HG03139 (cell line): ENCODE measurements at regions not wholly inside any gene's neighbourhood (a gene's known extent, or its start where the extent isn't known, plus 50 kb on each side); places are given as distances from the start of the nearest gene placed in this dataset.

Experiments
- ATAC-seq: cut with Tn5 transposase; IDR thresholded peaks from one replicate; pipeline ENCODE4 v1.9.1; 2021; ENCODE audit not compliant: unreplicated experiment

DNA sequence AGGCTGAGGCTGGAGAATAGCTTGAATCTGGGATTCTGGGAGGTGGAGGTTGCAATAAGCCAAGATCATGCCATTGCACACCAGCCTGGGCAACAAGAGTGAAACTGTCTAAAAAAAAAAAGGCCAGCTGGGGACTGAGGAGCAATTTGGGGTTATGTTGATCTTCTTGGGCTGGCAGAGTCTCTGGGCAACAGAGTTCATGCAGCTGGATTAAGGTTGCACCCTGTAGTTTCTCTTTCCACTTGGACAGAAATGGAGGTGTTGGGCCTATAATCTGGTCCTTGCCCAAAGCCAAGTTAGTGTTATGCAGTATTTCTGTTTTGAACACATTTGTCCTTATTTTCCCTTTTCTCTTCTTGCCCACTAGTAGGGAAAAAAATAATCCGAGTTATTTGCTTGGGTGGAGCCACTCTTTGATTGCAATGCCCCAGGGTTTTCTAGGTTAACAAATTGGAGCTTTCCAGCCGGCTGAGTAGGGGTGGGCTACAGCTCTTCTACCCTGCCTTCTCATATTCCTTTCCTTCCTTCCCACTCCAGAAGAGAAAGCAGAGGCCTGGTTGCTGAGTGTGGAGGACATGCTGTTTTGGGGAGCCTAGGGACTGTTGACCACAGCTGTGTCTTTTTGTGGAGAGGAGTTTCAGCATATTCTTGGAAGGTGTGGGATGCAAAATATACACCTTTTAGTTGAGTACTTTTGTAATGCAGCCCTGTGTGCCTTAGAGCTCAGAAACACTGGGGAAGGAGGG is 213.9 kb downstream of the SOX4 start:
- ATAC-seq, result no peak

DNA sequence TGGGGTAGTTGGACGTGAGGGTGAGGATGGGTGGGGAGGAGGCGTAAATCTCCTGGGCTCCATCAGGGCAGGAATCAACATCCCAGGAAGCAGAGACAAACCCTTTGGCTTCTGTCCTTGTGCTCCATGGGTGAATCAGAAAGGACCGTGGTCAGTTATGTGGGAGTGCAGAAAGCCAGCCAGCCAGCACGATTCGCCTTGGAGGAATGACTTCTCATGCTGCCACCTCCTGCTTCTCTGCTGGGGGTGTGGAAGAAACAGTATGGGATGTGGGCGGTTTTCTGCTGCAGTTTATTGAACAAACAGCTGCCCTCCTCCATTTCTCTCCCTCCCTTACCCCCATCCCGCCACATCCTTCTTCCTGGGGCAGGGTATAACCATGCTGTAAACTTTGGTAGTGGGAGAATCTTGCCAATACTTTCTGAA is 214.5 kb downstream of the SOX4 start:
- no peak for ATAC-seq

DNA sequence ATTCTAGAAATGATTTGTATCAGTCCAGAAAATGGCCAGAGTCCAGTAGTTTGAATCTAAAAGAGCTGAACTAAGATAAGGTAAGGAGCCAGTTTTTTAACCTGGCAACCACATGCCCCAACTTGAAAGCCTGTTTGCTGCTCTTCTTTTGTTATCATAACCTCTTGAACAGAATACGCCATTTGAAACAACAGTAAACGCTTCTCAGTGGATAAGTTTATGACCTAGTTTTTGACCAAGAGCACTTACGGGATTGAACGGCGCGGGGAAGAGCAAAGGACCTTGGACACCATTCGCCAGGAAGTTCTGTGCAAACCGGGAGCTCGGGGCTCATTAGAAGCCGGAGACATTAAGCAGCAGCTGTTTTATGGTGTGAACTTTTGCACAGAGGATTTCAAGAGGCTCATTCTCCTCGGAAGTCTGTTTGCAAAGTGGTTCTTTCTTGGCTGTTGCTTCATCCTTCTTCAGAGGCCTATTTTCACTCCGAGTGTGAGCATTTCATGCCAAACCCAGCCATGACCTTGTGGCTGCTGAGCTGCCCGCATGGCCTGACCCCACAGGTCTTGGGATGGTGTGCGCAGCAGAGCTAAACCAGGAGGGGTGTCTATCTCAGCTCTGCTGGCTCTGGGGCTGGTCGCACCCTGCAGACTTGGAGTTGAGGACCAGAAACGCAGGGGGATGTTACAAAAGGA is 215.1 kb downstream of the SOX4 start:
- ATAC-seq, result no peak

DNA sequence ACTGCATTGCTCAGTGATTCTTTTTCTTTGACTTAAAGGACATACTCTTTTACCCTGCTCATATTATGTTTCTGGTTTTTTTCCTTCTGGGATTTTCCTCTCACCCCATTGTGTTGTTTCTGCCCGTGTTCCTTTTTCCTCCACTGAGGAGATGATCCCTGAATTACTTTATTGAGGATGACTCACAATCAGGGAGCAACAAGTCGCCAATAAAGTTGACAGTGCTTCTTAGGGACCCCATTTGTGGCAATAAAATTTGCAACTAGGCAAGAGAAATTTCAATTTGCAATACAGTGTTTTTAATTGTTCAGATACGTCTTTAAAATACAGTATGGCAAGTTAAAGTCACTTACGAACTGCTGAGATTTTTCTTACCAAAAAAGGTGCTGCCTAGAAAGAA is 217.9 kb downstream of the SOX4 start:
- no peak for ATAC-seq

DNA sequence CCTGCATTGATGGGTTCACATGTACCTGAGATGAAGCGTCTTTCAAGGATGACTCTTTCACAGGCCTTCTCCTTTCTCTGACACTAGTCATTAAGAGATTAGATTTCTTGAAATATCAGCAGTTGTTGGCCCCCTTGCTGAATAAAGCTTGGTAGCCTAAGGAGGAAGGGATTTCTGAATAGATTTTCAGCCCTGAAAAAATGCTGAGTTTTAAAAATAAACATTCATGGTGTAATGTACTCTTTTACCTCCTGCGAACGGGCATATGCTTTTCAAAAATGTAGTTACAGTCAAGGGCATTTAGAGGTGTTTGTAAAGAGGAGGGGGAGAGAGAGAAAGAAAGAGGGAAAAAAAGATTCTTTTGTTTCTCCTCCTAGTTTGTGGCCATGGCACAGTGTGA is 222.7 kb downstream of the SOX4 start:
- ATAC-seq, result no peak

DNA sequence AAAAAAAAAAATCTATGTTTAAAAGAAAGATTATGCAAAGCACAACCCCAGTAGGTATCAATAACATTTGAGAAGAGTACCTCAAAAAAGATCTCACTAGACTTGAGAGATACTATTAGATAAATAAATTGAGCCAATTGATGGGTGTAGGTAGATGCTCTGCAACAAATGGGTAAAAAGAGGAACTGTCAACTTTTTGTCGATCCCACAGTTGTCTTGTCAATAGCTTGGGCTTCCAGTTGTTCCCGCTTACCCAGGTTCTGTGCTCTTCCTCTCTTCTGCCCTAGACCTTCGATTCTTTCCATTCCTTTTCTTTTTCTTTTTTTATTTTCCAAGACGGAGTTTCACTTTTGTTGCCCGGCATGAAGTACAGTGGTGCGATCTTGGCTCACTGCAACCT is 226.9 kb downstream of the SOX4 start:
- ATAC-seq, result no peak

DNA sequence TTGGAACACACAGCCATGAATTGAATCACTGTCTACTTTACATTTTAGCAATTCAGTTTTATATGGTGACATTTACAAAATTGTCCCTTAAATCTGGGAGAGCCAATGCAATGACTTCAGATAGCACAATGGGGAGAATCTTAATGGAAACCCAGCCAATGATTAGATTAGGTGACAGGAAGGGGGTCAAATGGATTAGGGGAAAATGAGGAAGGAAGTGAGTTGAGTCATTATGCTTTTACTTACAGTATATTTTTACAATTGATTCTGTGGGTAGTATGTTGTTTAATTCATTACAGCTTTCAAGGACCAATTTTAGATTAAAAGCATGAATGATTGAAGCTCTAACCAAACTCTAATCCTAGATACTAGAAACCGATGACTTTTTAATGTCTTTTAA is 229.8 kb downstream of the SOX4 start:
- ATAC-seq, result no peak

DNA sequence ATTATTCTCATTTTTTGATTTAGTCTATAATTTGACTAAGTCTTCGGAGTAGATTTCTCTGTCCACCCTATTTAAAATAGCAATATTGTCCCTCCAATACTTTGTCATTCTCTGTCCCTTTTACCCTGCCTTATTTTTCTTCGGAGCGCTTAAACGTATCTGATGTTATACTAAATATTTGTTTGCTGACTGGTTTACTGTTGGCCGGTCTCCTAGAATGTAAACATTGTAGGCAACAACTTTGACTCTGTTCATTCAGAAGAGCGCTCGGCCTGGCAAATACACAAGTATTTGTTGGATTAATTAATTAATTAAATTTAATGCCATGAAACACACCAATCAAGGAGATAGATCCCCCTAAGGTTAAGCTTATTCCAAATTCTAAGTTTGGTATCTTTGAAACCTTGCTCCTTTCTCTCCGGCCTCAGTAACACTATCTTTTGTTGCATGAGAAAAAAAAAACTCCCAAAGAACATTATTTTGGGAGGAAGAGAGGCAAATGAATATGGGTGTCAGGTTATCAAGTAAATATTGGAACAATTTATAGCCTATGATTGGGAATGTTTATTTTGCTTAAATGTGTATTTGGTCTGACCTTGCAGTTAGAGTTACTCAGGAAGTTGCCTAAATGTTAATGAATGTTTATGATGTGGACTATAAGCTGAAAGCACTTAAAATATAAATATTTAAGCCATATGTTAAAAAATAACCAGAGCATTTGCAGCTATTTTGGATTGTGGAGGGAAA is 231.1 kb downstream of the SOX4 start:
- ATAC-seq, result no peak

DNA sequence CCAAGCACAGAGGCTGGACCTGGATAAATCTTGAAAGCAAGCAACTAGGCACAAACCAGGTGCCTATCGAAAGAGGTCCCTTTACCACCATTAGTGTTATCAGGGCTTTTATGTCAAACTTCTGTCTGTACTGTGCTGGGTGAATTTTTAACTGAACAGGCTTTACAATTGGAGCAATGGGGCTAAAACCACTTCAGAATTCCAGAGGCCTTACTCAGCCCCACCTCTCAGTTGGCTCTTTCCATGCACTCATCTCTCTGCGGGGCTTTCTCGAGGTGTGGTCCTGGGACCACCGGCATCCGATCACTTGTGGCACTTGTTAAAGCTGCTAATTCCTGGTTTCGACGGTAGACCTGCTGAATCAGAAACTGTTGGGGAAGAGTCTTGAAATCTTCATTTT is 232.5 kb downstream of the SOX4 start:
- no peak for ATAC-seq

DNA sequence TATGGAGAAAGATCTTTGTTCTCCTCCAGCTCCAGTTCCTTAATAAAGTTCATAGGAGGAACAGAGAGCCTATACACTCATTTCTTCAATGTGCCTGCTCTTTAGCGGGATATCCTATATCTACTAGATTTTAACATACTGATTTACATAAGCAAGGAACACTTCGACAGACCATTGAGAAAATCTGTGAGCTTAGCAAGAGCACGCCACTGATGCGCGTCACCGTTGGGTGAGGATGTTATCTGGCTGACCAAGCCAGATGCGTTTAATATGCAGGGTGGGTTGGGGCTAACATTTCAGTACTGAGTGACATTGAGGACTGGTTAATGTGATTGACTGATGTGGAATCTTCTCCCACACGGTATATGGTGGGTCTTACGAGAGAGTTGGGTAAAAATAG is 233.4 kb downstream of the SOX4 start:
- no peak for ATAC-seq

DNA sequence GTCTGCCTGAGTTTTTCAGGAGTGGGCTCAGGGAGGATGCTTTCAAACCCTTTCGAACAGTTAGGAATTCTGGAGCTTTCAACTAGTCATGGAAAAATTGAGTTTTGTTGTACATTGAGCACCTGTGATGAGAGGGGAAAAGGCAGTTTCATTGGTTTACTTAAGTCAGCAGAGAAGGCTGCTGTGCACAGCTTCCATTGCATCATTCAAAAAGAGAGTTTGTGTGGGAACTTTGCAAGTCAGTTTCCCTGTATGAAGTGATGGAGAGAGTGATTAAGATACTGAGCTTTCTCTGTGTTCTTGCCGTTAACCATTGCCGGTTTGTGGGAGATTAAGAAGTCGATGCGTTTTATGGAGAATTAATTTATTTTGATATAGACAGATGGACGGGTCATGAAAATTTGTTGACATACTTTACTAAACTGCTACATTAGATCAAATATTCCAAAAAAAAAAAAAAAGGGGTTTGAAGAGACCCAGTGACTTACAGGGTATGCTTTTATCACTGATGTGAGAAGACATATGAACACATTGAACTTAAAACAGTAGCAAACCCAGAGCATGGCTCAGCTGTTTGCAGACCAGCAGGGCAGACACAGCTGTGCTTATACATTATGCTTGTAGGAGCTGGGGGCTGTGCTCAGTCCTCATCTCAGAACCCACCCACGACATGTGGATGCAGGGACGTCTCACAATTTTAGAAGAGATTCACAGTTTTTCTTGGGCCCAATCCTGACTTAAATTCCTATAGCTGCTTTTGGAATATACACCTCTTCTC is 234.1 kb downstream of the SOX4 start:
- no peak for ATAC-seq

DNA sequence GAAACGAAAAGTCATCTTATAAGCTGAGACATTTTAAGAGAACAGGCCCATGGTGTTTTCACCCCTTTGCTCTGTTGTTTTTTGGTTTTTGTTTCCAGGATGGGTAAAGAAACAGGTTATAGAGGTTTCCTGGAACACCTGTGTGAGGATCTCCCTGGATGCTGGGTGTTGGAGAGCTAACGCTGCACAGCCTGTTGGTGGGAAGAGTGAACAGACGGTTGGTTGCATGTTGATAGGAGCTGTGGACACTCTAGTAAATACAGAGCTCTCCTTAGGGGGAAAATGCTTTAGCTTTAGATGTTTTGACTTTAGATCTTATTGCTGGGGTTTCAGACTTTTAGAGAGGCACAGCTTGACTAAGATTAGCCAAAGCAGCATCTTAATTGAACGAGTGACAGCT is 235.2 kb downstream of the SOX4 start:
- no peak for ATAC-seq

DNA sequence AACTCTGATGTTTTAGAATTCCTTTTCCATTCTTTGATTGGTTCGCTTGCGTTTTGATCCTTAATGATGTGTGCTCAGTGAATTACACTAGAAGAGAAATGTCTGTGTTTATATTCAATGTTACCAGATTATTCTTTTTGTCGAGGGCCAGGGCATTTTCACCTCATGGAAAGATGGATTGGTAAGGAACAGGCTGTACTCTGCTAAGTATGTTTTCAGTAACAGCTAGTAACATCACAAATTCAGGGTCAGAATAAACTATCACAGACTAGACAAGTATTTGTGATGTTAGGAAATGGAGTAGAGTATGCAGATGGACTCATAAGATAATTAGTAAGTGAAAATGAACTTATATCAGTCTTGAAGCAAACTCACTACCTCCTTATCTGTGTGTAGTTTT is 235.6 kb downstream of the SOX4 start:
- no peak for ATAC-seq

DNA sequence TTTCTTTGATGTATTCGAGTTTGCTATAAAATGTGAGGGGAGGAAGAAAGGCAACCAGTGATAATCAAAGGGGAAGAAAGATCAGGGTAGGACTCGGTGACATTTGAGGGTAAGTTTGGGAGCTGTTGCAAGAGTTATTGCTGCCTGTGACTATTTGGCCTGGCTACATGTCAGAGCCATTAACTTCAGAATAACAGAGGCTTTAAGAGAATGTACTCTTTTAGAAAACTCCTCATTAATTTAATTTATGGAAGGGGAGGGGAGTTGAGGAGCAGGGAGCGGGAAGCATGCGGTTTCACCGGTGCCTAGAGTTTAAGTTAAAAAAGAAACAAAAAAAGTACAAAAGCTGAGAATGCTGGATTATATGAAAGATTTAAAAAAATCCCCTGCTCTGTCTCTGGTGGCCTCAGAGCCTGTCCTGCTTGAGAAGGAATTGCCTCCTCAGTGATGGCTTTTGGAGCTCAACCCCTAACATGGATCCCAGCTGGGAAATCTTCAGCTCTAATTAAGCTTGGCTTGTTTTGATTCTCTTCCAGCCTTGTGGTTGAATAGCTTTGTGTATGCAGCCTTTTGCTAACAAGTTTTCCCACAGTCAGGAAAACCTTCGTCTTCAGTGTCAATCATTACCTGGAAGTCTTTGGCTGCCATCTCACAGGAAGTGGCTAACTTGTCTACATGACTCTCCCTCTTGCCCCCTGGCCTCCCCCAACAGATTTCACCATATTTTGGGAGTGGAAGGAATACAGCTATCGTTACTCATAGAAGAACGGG is 238.2 kb downstream of the SOX4 start:
- ATAC-seq, result no peak

DNA sequence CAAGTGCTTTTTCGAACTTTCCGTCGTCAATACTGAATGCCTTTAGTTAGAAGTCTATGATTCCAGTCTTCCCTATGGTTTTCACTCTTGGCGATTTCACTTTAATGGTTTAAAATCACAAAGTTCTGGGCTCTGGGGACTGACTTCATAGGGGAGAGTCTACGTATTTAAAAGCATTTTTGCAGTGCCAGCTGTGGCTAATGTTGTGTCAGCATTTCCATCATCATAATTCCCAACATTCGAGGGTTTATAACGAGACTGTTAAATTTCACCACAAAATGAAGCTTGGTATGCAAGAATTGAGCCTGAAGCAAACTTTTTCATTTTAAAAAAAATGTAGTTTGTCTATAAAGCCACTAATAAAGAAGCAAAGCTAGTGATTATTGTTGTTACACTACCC is 242.7 kb downstream of the SOX4 start:
- ATAC-seq, result no peak

DNA sequence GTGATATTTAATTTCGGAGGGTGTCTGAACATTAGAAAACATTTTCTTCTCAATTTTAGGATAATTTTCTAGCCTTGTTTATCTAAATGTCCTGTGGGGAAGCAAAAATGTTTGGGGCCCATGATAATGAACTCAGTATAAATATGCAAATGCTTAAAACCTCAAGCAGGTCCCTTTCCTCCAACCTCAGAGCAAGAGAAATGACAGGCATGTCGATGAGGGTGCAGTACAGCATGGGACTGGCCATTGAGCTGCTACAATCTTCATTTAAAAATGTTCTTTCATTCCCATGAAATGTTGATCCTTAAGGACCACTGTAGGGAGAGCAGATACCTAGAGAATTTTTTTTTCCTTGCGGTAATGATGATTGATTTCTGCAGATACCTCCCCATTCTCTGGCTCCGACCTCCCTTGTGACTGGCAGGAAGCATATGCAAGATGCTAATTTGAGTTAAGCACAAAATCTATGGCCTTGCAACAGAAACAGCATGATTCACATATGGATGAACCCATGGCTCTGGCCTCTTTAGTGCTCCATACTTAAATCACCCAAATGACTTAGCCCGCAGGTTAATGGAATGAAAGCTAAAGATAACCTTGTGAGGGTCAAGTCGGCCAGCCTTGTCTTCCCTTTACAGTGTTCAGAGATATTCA is 243.3 kb downstream of the SOX4 start:
- no peak for ATAC-seq

DNA sequence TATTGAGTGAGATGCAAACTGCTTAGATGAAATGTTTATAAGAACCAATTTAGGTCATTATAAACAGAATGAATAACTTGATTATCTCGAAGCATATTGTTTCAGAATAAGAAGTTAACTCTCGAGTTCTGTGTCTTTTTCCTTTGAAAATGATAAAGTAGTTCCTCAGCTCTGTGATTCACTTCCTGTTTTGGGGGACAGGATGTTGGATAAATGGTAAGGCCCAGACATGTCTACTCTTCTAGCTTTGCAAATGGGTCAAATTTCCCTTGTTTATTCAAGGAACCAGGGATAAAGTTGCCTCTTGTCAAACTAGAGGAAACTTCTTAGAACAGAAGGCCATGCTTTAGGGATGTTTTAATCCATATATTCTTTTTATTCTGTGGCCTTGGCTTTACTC is 246.9 kb downstream of the SOX4 start:
- no peak for ATAC-seq

DNA sequence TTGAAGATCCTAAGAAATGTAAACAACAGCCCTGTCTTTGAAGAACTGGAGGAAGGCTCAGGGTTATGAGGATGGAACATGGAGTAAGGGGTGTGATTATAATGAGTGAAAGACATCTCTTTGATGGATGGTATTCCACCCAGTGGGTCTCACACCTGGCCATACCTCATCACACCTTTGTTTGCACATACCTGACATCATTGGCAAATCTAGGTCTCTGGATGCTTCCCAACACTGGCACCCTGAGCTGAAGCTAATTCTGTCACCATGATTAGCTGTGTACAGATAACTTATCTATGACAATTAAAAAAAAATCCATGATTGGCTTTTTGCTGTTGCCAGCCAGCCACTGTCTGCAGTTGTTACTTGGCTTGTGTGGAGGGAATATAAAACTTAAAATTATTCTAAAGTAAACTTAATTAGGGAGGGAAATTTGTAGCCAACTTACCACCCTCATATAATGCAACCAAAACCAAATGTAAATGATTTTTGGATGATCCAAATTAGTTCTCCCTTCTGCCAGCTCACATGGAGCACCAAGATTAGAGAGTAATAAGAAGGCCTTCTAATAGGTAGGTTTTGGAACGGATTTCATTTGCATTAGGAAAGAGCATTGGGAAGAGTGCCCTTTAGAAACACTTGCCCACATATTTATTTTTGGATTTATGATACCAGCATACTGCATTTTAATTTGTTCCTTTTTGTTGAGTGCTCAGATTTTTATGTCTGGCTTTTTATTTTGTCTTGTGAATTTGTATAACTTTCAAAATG is 249.5 kb downstream of the SOX4 start:
- no peak for ATAC-seq
